Suppressor macrophage (primary cell): ENCODE measurements at regions not wholly inside any gene's neighbourhood (a gene's known extent, or its start where the extent isn't known, plus 50 kb on each side); places are given as distances from the start of the nearest gene placed in this dataset.

Experiments
- DNase-seq, 4 experiments: peaks; one replicate each; pipeline ENCODE4 v3.0.0-alpha.2; 2020 to 2022

DNA sequence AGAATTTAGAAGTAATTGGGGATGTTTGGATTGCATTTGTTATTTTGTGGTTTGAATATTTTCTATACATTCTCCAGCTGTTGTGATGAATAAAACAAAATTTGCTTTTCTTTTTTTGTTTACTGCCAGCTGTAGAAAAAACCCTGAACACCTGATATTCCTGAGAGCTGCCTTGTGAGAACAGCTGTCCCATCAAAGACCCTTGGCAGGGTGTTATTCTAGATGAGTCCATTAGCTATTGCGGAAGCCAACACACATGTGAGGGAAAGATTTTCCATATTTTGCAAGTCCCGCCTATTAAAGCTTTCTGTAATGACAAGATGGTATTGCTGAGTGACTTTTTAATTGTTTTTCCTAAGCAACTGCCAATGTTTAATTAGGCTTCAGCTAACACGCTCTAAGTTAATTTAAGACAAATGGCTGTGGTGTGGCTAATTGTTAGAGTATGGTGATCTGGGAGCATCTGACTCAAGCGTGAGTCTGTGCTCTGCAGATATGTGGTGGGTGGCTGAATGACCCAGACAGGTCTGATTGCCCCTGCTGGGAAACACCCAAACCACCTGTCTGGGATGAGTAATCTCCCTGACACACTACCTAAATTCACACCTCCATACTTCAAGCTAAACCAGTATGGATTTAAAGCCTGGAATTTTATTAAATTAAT, 86.5 kb upstream of the PRLR start:
- no peak for DNase-seq

DNA sequence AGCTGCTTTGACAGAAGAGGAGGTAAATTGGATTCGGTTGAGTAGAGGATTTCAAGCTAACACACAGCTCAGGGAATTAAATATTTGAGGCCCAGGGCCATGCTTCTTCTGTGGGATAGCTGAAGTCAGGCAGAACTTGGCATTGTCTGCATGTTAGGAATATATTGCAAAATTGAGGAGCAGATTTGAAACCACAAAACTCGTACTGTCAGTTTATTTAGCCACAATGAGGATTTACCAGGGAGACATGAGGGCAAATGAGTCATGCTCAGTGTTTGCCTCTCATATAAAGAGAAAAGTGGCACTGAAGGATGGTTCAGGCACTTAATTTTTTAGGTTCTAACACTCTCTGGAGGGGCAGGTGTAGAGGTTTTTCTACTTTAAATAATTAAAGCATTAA, 83.0 kb upstream of the PRLR start:
- peak; percentile 52 to 82 (median 68) for DNase-seq

DNA sequence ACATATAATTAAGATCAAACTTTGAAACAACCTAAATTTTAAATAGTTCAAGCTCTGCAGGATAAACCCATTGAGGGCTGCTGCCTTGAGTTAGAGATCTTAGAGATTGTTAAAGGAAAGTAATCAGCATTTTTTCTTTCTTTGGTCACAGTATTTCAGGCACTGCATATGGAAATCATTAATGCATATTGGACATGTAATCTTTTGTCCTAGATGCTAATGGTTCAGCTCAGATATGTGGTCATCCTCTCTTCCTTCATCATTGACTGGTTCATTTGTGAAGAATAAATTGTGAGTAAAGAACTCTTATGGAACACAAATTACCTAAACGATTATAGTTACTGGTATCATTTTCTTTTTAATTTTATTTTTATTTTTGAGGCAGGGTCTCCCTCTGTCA, 82.0 kb upstream of the PRLR start:
- no peak for DNase-seq

DNA sequence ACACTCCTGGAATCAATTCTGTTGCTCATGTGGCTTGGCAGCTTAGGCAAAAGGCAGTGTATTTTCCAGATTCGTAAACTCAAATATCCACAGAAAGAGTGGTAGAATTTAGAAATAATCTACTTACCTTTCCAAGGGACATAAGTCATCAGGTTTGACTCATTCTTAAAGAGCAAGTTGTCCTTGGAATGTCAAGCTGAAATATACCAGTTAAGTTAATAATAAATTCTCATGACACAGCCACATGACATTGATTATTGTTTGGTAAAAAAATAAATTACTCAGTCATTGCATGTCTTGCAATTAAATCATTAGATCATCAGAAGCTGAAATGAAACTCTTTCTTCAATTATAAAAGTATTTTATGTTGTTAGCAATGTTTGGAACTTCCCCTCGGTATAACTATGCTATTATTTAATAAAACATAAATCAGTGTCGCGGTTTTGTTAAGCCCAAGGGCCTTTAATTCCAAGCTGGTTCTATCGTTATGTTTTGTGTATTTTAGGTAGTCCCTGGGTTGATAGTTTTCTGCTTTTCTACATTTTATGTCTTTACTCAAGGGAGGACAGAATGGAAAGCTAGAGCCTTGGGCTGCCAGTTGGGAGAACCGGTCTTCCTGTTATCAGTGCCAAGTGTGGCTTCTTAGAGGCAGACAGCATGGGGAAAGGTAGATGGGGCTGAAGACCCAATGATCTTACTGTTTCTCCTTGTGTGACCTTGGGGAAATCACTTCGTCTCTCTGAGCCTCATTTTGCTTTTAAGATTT, 79.3 kb upstream of the PRLR start:
- no peak for DNase-seq

DNA sequence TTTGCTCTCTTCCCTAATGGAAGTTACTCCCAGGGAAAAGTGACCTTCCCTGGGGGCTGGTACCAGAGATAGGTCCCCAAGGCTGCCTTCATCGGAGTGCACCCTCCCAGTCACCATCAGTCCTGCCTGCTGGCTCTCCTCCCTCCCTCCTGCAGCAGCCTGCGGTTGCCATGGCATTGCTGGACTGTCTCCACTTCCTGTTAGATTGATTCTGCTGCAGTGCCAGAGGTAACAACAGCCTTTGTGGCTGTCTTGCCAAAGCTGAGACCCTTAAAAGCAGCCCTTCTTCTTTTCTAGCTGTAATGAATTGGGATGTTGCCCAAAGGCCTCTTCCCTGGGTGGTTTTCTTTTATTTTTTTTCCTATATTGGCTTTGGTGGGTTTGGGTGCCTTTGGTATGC, 78.1 kb upstream of the PRLR start:
- DNase-seq, result no peak

DNA sequence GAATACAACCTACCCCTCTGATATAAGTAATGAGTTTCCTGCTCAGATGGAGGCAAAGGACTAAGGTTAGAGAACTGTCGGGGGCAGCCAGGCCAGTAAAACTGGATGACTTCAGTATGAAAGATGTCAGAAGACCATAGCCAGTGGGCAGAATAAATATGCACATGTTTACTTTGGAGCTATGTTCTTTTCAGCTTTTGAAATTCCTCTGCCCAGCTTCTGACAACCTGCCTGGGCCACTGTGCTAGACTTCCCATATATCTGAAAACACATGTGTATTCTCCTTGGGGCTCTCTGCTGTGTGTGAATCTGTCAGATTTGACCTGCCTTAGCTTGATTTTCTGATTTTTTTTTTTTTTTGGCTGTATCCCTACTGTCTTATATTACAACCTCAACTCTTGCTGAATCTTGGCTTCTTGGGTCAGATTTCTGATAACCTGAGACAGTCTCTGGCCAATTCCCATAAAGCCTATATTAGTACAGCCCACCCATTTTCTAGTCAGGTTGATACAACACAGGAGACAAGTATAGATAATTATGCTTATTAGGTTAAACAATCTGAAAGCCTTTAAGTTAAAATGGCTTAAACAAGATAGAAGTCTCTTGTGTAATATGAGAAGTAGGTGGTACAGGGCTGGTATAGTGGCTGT, 76.6 kb upstream of the PRLR start:
- no peak for DNase-seq

DNA sequence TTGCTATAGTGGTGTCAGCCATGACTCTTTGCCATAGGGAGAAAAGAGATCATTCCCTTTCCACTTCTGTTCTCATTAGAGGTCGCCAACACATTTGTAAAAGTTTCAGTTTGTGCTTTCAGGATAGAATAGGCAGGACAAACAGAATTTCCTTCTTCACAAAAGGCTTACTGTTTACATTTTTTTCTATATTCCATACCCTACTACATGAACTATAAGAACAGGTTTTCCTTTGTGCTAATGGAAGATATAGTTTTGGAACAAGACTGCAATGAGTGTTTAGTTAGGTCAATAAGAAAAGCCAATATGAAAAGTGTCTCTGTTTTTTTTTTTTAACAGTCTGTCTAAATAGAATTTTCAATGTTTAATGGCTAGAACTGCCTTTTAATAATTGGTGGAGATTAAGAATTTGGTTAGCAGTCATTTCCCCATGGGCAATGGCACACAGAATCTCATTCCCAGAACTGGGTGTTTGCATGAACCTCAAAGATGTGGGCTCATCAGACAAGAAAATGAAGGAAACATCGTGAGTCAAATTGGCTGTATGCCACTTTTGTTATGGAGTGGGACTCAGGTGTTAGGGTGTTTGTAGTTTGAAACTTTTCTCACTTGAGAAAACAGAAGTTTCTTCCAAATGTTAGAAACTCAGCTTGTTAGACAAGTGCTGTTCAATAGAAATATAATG, 75.2 kb upstream of the PRLR start:
- DNase-seq, result no peak

DNA sequence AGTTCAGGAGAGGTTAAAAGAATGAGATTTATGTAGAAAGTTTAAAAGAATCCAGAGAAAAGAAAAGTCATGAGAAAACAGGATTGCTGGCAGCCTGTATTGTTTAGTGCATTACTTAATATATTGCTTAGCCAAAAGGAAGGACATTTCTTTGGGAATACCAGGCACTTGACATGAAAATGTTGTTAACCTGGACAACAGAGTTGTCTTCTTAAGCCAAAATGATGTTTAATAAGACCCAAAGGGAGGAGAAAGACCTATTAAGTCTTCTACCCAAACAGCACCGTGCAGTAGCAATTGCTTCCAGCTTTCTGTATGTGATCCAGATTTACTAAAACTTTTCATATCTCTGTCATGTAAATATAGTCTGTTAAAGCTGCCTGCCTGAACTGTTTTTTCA, 74.0 kb upstream of the PRLR start:
- no peak for DNase-seq

DNA sequence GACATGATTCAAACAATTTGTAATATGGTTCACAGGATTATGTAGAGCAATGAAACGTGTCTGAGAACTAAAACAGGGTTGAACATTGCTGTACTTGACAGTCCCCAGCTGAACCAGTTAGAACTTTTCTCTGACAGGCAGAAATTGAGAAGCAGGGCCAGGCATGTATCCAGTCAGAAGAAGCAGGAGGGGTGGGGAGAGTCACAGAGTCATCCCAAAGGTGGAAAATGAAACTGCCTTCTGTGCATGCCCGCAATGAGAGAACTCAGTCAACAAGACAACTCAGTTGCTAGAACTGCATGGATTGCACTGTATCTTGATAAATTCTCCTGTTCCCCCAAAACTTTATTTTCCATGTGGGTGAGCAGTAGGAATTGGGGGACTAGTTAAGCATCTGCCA, 72.9 kb upstream of the PRLR start:
- DNase-seq, result no peak

DNA sequence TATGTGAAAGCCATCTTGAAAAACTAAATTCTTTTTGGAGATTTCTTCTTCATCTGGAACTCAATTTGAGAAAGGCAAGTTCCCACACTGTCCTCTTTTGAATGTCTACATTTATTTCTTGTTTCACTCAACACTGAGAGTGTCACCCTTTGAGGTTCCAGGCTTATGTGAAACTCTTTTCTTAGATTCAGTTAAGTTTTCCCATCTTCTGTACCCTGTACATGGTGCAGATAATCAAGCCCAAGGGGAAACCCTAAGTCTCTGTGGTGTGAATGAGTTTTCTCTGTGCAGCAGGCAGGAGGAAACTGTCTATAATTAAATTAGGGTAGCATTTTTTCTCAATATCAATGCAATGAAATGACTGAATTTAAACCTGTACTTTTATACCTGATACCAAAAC, 72.3 kb upstream of the PRLR start:
- DNase-seq, result no peak

DNA sequence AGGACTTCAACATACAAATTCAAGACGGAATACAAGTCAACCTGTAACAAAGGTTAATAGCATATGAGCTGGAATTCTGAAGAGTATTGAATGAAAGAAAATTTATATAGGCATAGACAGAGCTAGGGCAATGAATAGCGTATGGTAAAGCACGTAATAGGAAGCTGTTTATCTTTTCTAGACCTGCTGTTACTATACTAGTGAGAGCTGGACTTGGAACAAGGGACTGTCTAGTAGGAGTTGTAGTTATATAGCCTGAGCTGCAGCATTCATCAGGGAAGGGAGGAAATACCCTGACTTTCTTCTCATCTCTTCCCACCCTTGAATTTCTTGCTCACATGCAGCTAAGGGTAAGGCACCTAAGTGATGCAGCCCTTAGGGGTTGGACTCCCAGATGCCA, 67.5 kb upstream of the PRLR start:
- no peak for DNase-seq

DNA sequence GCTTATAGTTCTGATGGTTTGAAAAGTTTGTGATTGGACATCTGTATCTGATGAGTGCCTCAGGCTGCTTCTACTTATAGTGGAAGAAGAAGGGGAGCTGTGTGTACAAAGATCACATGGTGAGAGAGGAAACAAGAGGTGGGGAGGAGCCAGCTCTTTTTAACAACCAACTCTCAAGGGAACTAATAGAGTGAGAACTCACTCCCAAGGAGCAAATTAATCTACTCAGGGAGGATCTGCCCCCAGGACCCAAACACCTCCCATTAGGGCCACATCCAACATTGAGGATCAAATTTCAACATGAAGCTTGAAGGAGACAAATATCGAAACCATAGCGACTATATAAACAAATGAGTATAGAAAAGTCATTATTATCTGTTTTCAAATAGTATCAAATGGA, 64.7 kb upstream of the PRLR start:
- DNase-seq, result peak in 2 of 4 experiments; percentile 7 to 28

DNA sequence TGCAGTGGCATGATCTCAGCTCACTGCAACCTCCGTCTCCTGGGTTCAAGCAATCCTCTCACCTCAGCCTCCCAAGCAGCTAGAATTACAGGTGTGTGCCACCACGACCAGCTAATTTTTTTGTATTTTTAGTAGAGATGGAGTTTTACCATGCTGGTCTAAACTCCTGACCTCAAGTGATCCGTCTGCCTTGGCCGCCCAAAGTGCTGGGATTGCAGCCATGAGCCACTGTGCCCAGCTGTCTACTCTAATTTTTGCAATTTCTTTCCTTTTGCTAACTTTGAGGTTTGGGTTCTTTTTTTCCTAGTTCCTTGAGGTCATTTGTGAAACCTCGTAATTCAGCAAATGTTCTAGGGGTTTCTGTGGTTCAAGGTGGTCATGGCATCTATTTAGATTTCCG, 63.7 kb upstream of the PRLR start:
- no peak for DNase-seq

DNA sequence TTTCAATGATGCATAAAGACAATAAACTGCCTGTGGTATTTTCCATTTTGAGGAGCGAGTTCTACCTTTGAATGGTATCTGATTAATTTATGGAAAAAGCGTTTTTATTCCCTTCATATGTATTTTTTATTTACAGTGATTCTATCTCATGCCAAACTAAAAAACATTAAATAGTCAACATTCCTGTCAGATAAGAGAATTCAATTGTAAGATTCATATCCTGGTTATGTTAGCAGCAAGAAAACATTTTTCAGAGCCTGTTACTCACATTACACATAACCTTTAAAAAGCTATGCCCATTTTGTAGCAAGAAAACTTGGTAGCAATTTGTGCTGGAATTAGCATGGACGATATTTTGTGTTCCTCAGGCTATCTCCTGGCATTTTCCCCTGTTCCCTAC, 55.1 kb upstream of the PRLR start:
- no peak for DNase-seq

DNA sequence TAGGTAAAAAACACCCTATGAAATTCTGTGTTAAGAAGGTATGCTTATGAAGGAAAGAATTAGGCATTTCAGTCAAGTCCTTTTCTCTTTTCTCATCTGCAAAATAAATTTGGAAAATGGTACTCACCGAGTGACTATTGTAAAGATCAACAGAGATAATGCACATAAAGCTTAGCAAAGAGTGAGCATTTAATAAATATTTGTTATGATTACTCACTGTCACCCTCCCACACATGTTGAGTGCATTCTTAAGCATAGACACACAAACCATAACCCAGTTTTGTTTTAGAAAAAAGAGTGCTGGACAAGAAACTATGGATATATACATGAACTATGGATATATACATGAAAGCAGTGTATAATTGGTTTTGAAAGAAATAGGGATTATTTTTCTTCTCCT, 54.7 kb upstream of the PRLR start:
- peak in 1 of 4 experiments; percentile 8 for DNase-seq

DNA sequence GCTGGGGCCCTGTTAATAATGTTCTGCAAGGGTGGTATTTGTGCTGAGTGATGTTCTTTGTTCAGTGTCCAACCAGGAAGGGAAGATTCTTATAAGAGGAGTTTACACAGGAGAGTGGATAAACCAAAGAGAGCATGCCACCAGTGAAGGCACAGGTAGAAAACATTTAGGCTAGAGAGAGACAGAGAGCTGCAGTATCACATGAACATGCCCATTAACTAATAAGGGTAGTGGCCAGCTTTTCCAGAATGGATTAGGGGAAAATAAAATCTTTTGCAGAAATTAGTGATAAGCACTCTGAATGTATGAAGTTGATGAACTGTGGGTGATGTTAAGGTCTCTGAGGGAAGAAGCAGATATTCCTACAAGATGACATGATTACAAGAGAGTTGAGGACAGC, 54.1 kb upstream of the PRLR start:
- DNase-seq, result no peak

DNA sequence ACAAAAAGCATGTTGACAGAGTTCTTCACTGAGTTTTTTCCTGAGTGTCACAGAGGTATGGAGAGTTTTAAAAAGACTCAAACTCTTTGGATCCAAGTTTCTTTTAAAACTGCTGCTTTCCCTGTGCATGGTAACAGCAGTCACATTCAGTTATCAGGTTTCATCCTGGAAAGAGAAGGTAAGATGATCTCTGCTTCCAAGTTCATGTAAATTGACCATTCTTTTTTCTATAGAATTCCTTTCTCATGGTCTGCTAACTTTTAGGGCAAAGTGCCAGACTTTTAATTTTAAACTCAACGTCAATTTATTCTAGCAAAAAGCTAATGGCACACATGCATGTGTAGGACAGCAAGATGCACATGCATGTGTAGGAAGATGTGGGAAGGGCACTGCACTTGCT, 52.5 kb upstream of the PRLR start:
- no peak for DNase-seq

DNA sequence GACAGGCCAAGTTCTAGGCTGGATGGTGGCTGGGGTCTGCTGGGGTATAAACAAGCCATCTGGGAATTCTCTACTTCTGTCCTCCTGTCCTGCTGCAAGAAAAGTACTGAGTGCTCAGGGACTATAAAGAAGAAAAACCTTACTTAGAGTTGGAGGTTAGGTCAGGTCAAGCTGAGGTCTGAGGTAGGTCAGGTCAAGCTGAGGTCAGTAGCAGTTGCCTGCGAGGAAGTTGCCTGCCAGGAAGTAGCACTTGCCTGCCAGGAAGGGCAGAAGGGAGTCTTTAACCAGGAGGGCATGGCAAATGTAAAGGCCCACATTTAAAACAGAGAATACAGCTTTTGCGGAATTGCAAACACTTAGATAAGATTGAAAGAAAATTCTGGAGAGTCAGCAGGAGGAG, 51.3 kb upstream of the PRLR start:
- peak in 3 of 4 experiments; percentile 20 to 41 (median 25) for DNase-seq
